HL-60 (cell line): ENCODE measurements at regions not wholly inside any gene's neighbourhood (a gene's known extent, or its start where the extent isn't known, plus 50 kb on each side); places are given as distances from the start of the nearest gene placed in this dataset.

Experiments used
- DNase-seq, 2 experiments: peaks; one replicate each; pipeline ENCODE4 v3.0.0-alpha.2; 2010 to 2020; ENCODE audit warnings: low read depth in 1 of 2, low spot score in 1 of 2
- H3K27ac ChIP-seq: fragments of 250-450 bp; sonication (Bioruptor Pico); replicated peaks from 2 replicates; pipeline ENCODE4 v1.5.1; 2020; ENCODE audit warnings: mild to moderate bottlenecking, moderate library complexity
- H3K27me3 ChIP-seq: fragments of 250-450 bp; sonication (Bioruptor Pico); 2 replicates; pipeline ENCODE4 v1.5.1; 2021; ENCODE audit warnings: mild to moderate bottlenecking, moderate library complexity; ENCODE audit not compliant: insufficient read depth, poor library complexity, severe bottlenecking
- H3K4me3 ChIP-seq: replicated peaks from 2 replicates; pipeline ENCODE4 v1.5.1; 2011; ENCODE audit warnings: mild to moderate bottlenecking, control low read depth, low read length; ENCODE audit not compliant: insufficient read depth
- CTCF ChIP-seq: IDR thresholded peaks from one replicate; pipeline ENCODE4 v1.5.1; 2011; ENCODE audit warnings: low read length, control low read depth, inconsistent platforms; ENCODE audit not compliant: insufficient read depth
- GABPA ChIP-seq: IDR thresholded peaks from 2 replicates; pipeline ENCODE4 v1.6.1; 2012; ENCODE audit warnings: low read depth
- POLR2AphosphoS5 ChIP-seq: IDR thresholded peaks from 2 replicates; pipeline ENCODE4 v1.6.1; 2012; ENCODE audit warnings: low read depth
- SPI1 ChIP-seq: IDR thresholded peaks from 2 replicates; pipeline ENCODE4 v1.6.1; 2012; ENCODE audit warnings: low read depth, mild to moderate bottlenecking, borderline replicate concordance
- TF ChIP-seq, protein P1 (sequence below): IDR thresholded peaks from 2 replicates; pipeline ENCODE4 v1.6.1; 2012; ENCODE audit warnings: low read depth; ENCODE audit not compliant: insufficient replicate concordance

DNA sequence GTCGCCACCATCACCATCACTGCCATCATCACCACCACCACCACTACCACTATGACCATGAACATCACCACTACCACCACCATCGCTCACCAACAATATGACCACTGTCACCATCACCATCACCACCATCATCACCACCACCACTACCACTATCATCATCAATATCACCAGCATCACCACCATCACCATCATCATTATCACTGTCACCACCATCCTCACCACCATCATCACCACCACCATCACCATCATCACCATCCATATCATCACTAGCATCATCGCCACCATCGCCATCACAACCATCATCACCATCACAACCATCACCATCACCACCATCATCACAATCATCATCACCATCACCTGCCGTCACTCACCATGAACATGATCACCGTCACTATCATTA, 184.6 kb downstream of the SHANK2 start:
- TF ChIP-seq SPI1 (no peak), GABPA (no peak), POLR2AphosphoS5 (no peak), CTCF (no peak)
- TF ChIP-seq, protein P1, sequence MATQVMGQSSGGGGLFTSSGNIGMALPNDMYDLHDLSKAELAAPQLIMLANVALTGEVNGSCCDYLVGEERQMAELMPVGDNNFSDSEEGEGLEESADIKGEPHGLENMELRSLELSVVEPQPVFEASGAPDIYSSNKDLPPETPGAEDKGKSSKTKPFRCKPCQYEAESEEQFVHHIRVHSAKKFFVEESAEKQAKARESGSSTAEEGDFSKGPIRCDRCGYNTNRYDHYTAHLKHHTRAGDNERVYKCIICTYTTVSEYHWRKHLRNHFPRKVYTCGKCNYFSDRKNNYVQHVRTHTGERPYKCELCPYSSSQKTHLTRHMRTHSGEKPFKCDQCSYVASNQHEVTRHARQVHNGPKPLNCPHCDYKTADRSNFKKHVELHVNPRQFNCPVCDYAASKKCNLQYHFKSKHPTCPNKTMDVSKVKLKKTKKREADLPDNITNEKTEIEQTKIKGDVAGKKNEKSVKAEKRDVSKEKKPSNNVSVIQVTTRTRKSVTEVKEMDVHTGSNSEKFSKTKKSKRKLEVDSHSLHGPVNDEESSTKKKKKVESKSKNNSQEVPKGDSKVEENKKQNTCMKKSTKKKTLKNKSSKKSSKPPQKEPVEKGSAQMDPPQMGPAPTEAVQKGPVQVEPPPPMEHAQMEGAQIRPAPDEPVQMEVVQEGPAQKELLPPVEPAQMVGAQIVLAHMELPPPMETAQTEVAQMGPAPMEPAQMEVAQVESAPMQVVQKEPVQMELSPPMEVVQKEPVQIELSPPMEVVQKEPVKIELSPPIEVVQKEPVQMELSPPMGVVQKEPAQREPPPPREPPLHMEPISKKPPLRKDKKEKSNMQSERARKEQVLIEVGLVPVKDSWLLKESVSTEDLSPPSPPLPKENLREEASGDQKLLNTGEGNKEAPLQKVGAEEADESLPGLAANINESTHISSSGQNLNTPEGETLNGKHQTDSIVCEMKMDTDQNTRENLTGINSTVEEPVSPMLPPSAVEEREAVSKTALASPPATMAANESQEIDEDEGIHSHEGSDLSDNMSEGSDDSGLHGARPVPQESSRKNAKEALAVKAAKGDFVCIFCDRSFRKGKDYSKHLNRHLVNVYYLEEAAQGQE = no peak
- H3K27ac ChIP-seq = no peak overlapping the region
- no peak for DNase-seq
- H3K4me3 ChIP-seq = no peak overlapping the region
- no peaks in the 10 kb centered on the region for H3K27me3 ChIP-seq

GRCh38 chr11:71066311-71066710, 186.1 kb downstream of the SHANK2 start:
- DNase-seq = no peak
- H3K27ac ChIP-seq = no peak overlapping the region
- H3K27me3 ChIP-seq = no peaks in the 10 kb centered on the region
- TF ChIP-seq GABPA = no peak
- TF ChIP-seq CTCF = no peak
- TF ChIP-seq POLR2AphosphoS5 = no peak
- TF ChIP-seq, protein P1 = no peak
- no peak for TF ChIP-seq SPI1
- H3K4me3 ChIP-seq = no peak overlapping the region

DNA sequence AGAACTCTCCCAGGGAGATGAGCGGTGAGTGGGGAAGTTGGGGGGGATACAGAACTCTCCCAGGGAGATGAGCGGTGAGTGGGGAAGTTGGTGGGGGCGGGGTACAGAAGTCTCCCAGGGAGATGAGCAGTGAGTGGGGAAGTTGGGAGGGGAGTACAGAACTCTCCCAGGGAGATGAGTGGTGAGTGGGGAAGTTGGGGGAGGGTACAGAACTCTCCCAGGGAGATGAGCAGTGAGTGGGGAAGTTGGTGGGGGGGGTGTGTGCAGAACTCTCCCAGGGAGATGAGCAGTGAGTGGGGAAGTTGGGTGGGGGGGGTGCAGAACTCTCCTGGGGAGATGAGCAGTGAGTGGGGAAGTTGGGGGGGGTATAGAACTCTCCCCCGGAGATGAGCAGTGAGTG, 186.5 kb downstream of the SHANK2 start:
- no peaks in the 10 kb centered on the region for H3K27me3 ChIP-seq
- DNase-seq = peak; percentile 5 to 21
- TF ChIP-seq, protein P1 = no peak
- no peak for TF ChIP-seq GABPA
- TF ChIP-seq POLR2AphosphoS5 = no peak
- TF ChIP-seq CTCF = no peak
- TF ChIP-seq SPI1 = no peak
- H3K27ac ChIP-seq = no peak overlapping the region
- no peak overlapping the region for H3K4me3 ChIP-seq
